ENCODE measurements at regions not wholly inside any gene's neighbourhood (a gene's known extent, or its start where the extent isn't known, plus 50 kb on each side); places are given as distances from the start of the nearest gene placed in this dataset.
"Not testable (repeated sequence)": the region's sequence is repeated elsewhere in the genome, so short reads cannot be mapped to it uniquely, and the experiment has no call there.

DNA sequence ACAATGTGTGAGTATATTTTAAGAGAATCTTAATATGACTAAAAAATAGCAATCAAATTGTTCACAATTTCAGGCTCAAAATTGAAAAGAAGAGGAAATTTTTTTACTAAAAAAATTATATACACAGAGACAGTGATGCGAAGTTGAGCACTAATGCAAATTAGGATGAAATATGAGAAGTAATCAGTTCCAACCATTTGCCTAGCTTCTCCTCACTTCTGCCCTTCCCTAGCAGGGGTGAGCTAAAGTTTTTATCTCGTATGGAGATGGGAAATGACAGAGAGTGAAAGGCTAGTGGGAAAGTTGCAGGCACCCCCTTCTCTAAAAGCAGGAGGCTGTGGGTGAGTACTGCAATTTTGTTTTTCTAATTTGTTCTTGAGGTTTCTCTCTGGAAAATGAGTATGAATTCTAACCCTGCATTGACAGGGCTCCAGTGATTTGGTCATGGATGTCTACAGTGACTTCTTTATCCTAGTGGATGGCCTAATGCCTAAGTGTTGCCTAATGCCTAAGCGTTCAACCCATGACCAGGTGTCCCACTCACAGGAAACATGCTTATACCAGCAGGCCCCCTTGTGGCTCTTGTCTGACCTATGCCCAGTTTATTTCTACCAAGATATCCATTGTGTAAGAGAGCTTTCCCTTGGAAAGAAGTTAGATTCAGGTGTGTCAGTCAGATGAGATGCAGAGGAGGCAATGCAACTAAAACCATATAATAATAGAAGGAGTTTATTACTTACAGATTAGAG is 78.0 kb upstream of the HNMT start:
- DNase-seq (ENCODE audit: low read depth), result peak; percentile 6

DNA sequence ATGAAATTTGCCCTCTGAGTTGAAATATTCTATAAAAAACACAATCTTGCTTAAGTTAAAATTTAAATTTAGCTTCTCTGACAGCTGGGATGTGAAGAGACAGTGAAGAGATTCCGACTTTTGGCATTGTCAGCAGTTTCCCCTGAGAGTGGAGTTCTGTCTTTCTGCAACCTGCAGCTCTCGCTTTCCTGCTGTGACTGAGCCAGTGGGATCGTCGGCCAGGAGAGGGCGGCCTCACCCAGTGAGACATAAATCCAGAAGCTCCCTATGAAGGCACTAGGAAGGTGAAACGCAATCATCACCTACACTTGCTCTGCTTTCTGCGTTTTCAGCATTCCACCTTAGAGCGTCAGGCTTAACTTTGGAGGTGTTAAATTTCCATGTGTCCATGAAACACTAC is 75.4 kb upstream of the HNMT start:
- peak; percentile 24 for DNase-seq (ENCODE audit: low read depth)

DNA sequence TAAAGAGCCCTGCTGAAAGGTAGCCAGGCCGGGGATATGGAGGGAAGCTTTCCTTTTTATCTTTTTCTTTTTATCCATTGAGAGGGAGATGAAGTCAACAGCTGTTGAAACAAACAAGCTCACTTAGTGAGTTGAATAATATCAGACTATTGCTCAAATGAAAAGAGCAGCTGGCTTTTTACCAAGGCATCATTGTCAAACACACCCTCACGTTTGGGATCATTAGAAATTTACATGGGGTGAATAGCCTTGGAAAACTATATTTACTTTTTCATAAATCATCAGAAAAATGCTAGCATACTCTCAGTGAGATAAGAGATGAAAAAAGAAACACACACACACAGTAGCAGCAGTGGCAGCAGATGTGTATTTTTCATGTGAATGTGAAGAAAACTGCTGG is 71.5 kb upstream of the HNMT start:
- no peak for DNase-seq (ENCODE audit: low read depth)

DNA sequence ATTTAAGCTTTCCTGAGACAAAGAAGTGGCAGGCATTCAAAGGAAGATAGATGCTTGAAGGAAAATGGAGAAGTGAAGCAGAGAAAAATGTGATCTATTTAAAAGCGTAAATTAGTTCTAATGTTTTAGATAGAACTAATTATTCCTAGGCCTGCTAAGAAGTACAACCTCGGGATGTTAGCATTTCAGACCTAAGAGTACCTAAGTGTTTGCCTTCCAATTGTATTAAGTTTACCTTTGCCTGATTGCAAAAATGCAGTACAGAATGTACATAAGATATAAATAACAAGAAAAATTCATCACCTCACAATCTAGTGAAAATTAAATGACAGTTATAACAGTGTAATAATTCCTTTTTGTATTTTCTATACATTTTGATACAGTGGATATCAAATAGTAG is 71.1 kb upstream of the HNMT start:
- DNase-seq (ENCODE audit: low read depth), result no peak

DNA sequence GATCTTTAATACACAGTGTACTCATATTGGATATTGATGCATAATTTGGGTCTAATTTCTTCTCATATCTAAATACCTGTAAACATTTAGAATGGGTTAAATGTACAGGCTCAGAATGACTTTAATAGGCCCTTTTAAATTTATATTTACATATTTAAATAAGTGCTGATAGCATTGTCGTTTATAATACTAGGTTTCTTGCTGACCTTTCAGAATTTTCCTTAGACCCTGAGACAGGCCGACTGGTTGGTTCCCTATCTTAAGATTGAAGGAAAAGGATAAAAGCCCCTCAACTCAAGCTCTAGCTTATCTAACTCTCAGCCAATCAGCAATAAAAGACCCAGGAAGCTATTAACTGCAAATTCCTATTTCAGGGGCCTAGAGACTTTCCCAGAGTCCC is 67.8 kb upstream of the HNMT start:
- DNase-seq (ENCODE audit: low read depth), result no peak

DNA sequence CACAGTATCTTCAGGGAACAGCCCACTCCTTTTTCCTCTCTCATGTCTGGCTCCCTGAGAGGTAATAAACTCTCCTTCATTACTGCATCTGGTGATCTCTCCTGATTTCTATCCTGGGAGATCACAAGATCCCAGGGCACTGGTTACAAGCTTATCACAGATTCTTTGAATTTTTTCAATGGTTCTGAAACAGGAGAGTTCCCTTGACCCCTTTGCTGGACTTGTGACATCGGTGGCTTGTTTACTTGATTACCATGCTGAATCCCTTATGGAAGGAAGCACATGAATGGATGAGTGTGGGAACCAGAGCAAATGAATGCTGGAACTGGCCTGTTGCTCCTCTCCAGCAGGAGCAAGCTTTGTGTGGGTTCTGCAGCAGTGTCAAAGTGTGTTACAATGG is 67.2 kb upstream of the HNMT start:
- DNase-seq (ENCODE audit: low read depth), result no peak

DNA sequence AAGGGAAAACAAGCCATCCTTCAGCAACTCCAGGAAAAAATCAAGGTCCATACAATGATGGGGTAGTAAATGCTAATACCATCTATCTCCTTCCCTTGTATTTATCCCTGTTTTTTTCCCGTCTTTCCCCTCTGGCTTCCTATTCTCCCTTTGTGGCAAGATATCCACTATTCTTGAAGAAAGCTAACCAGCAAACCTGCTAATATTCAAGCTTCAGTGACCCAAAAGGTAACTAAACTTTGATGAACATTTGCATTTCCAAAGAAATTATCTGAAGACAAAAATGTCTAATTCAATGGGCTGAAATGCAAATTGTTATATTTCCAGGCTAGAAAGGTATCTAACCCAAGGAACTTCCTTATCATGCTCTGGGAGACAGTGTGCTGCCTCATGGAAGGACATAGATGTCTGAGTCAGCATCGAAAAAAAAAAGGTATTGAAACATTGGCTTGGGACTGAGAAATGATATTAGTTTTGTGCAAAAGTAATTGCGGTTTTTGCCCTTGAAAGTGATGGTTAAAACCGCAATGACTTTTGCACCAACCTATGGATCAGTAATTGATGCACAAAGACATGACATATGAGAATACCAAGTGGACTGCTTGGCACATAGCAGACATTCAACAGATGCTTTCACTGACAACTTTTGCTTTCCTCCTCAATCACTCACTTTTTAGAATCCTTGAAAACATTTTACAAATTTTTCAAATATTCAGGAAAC is 63.7 kb upstream of the HNMT start:
- no peak for DNase-seq (ENCODE audit: low read depth)

DNA sequence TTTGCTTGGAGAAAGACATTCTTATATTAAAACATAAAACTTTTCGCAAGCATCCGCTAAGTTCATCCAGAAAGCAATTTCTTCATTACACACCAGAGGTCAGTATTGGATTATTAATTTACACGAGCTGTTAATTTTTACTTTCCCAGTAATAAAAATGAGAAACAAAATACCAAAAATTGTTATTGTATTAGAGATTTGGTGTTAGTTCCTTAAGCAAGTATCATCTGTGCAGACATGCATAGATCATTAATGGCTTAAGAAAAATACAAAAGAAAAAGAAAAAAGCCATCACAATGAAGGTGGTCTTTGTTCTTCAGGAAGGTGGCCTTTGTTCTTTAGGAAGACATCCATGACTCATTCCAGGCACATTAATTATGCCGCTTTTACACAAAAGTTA is 53.6 kb upstream of the HNMT start:
- DNase-seq (ENCODE audit: low read depth), result no peak

DNA sequence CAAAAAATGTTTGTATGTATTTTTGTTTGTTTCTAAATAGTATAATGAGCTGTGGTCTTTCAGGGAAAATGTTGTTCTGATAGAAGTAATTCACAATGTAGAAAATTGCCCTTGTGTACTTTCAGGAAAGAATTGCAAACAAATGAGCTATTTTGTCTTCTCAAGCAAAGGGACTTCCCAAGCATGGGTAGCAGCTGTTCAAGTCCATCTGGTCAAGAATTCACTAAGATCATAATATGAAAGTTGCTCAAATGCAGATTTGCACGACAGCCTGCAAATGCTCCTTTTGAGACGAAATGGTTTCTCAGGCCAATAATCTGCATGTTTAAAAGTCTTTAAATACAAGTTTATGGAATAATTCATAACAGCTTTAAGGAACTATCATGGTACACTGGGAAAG is 51.9 kb upstream of the HNMT start:
- DNase-seq (ENCODE audit: low read depth), result no peak

DNA sequence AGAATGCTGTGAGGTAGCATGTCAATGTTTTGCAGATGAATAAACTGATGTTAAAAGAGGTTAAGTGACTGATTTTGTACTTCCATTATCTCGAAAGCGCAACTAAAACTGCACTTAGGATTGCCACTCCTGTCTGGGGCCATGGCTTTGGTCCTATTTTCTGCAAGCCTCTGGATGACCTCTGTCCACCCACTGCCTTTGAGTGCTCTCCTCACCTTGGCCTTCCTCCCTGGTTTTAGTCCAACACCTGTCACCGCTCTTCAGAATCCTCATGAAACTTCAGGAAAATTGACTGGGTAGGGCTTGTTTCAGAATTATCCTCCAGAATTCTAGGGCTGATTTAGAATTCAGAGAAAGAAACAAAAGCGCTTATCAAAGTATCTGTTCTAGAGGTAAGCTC is 51.1 kb upstream of the HNMT start:
- no peak for DNase-seq (ENCODE audit: low read depth)

DNA sequence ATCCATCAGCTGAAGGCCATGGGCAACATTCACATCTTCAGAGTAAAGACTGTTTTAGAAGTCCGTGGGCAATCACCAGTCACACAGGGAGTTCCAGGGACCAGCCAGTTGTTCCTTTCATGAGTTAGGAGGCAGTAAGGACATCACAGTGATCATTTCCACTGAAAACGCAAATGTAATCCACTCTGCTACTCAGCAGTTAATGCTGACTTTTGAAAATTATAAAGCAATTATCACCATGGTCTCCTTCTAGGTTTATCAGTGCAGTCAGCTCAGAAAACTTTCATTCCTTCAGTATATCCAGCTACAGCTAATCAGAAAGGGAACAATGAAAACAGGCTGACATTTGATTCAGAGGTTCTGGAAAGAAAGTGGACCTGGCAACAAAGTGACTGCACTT is 50.6 kb upstream of the HNMT start:
- DNase-seq (ENCODE audit: low read depth), result not testable (repeated sequence)
